Testis (tissue), 2 donors: ENCODE measurements at regions not wholly inside any gene's neighbourhood (a gene's known extent, or its start where the extent isn't known, plus 50 kb on each side); places are given as distances from the start of the nearest gene placed in this dataset.
A peak's percentile ranks its signal among the peaks of the same experiment; 100 is the strongest.

ENCODE experiments used
- DNase-seq: peaks from one replicate; pipeline ENCODE4 v3.0.0-alpha.2; 2019
- H3K27ac ChIP-seq, 2 donors: fragments of 200-600 bp; sonication (generic); one replicate each; pipeline ENCODE4 v1.5.1; 2019
- H3K27me3 ChIP-seq: fragments of 200-600 bp; sonication (generic); one replicate; pipeline ENCODE4 v1.5.1; 2019
- H3K36me3 ChIP-seq: fragments of 200-600 bp; sonication (generic); one replicate; pipeline ENCODE4 v1.5.1; 2017; ENCODE audit warnings: low read depth; ENCODE audit errors: missing control alignments
- H3K4me1 ChIP-seq: fragments of 200-600 bp; sonication (generic); one replicate; pipeline ENCODE4 v1.5.1; 2019
- H3K4me3 ChIP-seq, 2 donors: fragments of 200-600 bp; sonication (generic); one replicate each; pipeline ENCODE4 v1.5.1; 2017 to 2019
- H3K9me3 ChIP-seq: fragments of 200-600 bp; sonication (generic); one replicate; pipeline ENCODE4 v1.5.1; 2017
- POLR2A ChIP-seq: fragments of 450-650 bp; IDR thresholded peaks from one replicate; pipeline ENCODE4 v1.6.1; 2017; ENCODE audit warnings: antibody characterized with exemption, mild to moderate bottlenecking, moderate library complexity
- WGBS, 2 donors: methylation state at CpG; one replicate each; pipeline ENCODE4 v1.1.5; 2018; 5-methylcytosine and 5-hydroxymethylcytosine counted together
- intact Hi-C: fragments of 100-400 bp; cut with DNase I; formaldehyde crosslinking; loops from one replicate; pipeline ENCODE4 v1.15.1; 2023; ENCODE audit warnings: low total_unique reads
- TF ChIP-seq, protein P1 (sequence below), 3 experiments: fragments of 450-650 bp in 2 of 3; fragments of 200-600 bp in 1 of 3; sonication (generic) in 1 of 3; IDR thresholded peaks; one replicate each; pipeline ENCODE4 v1.5.1; 2016 to 2019; ENCODE audit warnings: antibody characterized with exemption in 3 of 3, mild to moderate bottlenecking in 2 of 3, moderate library complexity in 1 of 3

DNA sequence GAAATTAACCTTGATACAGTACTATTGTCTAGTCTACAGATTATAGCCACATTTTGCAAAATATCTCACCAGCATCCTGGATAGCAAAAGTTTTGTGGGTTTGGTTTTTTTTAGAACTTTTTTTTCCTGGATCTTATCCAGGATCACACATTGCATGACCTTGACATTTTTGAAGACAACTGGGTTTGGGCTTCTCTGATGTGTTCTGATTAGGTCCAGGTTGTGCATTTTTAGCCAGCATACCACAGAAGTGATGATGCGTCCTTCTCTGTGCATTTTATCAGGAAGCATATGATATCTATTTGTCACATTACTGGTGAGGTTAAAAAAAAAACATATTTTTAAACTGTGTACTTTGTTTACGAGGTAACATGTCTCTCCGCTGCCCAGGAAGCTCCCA is 221.0 kb upstream of the OSR1 start:
- intact Hi-C loops: no loop called here
- no peaks in the 10 kb centered on the region for H3K27me3 ChIP-seq
- WGBS, 2 donors: 46% methylated on average over 3 of the region's 3 CpGs
- H3K4me1 ChIP-seq: peaks cover 3% of the 10 kb centered on the region
- H3K36me3 ChIP-seq: no peaks in the 10 kb centered on the region
- no peak overlapping the region for H3K27ac ChIP-seq
- no peak for DNase-seq
- TF ChIP-seq POLR2A: no peak
- TF ChIP-seq, protein P1, sequence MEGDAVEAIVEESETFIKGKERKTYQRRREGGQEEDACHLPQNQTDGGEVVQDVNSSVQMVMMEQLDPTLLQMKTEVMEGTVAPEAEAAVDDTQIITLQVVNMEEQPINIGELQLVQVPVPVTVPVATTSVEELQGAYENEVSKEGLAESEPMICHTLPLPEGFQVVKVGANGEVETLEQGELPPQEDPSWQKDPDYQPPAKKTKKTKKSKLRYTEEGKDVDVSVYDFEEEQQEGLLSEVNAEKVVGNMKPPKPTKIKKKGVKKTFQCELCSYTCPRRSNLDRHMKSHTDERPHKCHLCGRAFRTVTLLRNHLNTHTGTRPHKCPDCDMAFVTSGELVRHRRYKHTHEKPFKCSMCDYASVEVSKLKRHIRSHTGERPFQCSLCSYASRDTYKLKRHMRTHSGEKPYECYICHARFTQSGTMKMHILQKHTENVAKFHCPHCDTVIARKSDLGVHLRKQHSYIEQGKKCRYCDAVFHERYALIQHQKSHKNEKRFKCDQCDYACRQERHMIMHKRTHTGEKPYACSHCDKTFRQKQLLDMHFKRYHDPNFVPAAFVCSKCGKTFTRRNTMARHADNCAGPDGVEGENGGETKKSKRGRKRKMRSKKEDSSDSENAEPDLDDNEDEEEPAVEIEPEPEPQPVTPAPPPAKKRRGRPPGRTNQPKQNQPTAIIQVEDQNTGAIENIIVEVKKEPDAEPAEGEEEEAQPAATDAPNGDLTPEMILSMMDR (IDR thresholded peaks at IDR 0.05): no peak
- H3K4me3 ChIP-seq: no peak overlapping the region
- no peaks in the 10 kb centered on the region for H3K9me3 ChIP-seq

DNA sequence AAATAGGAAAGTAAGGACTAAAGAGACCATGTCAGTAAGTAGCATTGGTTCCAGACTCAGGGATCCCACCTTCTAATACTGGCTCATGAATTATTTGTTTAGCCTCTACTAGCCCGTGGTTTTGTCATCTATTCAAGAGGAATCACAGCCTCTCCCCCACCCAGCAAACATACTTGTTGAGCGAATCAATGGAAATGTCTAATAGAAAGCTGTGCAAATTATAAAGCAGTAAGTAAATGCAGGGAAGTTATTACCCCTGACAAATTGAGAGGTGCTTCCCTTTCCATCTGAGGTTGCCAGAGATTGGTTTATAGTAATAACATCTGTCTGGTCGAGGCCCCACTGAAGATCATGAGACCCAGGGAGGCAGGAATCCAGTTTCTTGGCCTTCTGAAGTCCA is 219.3 kb upstream of the OSR1 start:
- Histone ChIP-seq H3K9me3 (no peaks in the 10 kb centered on the region), H3K27ac (no peak overlapping the region), H3K27me3 (no peaks in the 10 kb centered on the region), H3K4me3 (no peak overlapping the region), H3K4me1 (peaks cover 6% of the 10 kb centered on the region), H3K36me3 (no peaks in the 10 kb centered on the region)
- no peak for DNase-seq
- 72 to 76% methylated on average over 3 of the region's 3 CpGs for WGBS, 2 donors
- TF ChIP-seq, protein P1 (IDR thresholded peaks at IDR 0.05): no peak
- TF ChIP-seq POLR2A: no peak
- intact Hi-C loops: no loop called here

DNA sequence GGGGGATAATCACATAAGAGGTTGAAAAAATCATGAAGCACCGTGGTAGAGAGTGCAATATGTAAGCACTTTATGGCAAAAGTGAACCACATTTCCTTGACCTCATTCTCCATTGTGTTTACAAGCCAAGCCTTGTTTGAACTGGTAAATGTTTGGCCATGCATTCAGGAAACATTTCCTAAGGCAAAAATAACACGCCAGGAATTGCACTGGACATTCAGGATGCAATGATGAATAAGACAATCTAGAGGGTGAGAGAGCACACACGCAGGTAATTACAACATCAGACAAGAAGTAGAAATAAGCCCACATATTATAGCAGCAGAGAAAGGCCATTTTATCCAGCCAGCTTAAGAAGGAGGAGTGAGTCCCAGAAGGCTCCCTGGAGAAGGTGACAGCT is 218.0 kb upstream of the OSR1 start:
- Histone ChIP-seq H3K4me3 (no peak overlapping the region), H3K27me3 (no peaks in the 10 kb centered on the region), H3K9me3 (no peaks in the 10 kb centered on the region), H3K4me1 (peaks cover 6% of the 10 kb centered on the region), H3K27ac (no peak overlapping the region), H3K36me3 (no peaks in the 10 kb centered on the region)
- intact Hi-C loops: no loop called here
- no peak for DNase-seq
- 73 to 84% methylated on average over 3 of the region's 3 CpGs for WGBS, 2 donors
- TF ChIP-seq, protein P1 (IDR thresholded peaks at IDR 0.05): no peak
- TF ChIP-seq POLR2A: no peak

DNA sequence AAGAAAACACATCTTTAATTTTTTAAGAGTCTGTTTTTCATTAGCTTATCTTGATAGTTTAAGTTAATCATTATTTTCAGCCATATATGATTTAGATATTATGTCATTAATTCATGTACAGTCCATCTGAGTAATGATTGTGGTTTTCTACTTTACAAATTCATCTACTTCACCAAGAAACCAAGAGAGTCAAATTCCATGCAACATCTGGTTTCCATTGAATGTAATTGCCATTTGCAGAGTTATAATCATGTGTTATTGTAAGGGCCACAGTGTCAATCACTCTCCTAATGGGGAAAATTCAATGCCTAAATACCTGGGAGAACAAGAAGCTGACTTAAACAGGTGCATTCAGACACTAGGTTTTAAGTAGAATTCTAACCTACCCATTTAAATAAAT is 217.2 kb upstream of the OSR1 start:
- Histone ChIP-seq H3K9me3 (no peaks in the 10 kb centered on the region), H3K4me1 (peaks cover 6% of the 10 kb centered on the region), H3K27ac (no peak overlapping the region), H3K36me3 (no peaks in the 10 kb centered on the region), H3K27me3 (no peaks in the 10 kb centered on the region), H3K4me3 (no peak overlapping the region)
- intact Hi-C loops: no loop called here
- no peak for TF ChIP-seq POLR2A
- TF ChIP-seq, protein P1 (IDR thresholded peaks at IDR 0.05): no peak
- DNase-seq: no peak

DNA sequence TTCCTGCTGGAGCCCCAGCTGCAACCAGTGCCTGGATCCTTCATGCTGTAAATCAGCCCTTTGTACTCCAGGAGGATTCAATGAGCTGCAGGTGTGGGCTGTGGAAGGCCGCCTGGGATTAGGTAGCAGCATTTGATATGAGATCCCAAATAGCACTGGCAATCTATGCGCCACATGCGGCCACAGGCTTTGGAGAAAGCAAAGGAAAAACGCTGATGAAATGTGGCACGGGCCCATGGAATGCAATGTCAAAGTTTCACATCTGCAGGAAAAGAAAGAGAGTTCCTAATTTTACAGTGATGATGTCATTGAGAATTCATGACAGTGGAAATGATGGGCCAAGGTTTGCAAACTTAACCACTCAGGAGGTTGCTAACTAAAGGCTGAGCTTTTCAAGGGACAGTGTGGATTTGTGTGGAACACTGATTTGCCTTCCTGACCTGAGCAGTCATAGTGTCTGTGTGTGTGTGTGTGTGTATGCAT is 216.4 kb upstream of the OSR1 start:
- 37 to 39% methylated on average over 5 of the region's 5 CpGs for WGBS, 2 donors
- no peaks in the 10 kb centered on the region for H3K27me3 ChIP-seq

More for the DNA sequence above, 216.4 kb upstream of the OSR1 start:
- no peak overlapping the region for H3K4me3 ChIP-seq
- intact Hi-C loops: no loop called here
- H3K9me3 ChIP-seq: no peaks in the 10 kb centered on the region
- H3K4me1 ChIP-seq: peaks cover 6% of the 10 kb centered on the region
- no peaks in the 10 kb centered on the region for H3K36me3 ChIP-seq
- H3K27ac ChIP-seq: no peak overlapping the region
- DNase-seq: peak; percentile 17
- TF ChIP-seq POLR2A: no peak
- TF ChIP-seq, protein P1 (IDR thresholded peaks at IDR 0.05): no peak
